ENCODE measurements at regions not wholly inside any gene's neighbourhood (a gene's known extent, or its start where the extent isn't known, plus 50 kb on each side); places are given as distances from the start of the nearest gene placed in this dataset.

DNA sequence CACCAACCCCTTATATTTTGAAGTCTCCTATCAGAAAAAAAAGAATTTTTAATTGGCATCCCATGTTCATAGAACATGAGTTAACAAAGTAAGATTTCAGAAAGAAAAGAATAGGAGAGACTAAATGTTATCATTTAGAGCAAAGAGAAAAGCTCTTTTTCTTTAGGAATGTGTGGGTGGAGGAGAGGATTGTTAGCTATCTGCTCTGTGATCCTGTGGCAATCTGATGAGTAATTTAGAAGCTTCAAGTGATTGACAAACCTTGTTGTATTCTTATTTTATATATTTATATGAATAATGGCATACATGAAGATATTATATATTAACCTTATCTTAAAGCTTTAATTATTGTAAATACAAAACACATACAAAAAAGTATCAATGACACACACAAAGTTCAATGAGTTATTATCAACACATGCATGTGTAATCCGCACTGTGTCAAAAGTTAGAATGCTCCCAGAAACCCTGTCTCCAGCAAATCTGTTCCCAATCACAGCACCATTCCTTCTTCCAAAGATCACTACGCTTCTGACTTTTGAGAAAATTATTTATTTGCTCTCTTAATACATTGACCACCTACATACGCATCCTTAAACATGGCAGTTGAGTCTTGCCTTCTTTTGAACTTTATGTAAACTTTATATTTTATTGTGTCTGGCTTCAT, 907.4 kb downstream of the MCTP2 start:
- H3K27ac Mint-ChIP-seq = no peak overlapping the region
- CTCF ChIA-PET = no interaction called here
- DNase-seq (ENCODE audit: low spot score) (no peak), ATAC-seq (no peak)
- H3K4me1 Mint-ChIP-seq = no peaks in the 10 kb centered on the region
- H3K4me3 Mint-ChIP-seq = no peak overlapping the region
- no peaks in the 10 kb centered on the region for H3K27me3 Mint-ChIP-seq (ENCODE audit: low read depth)
- H3K36me3 Mint-ChIP-seq = no peaks in the 10 kb centered on the region
- POLR2A ChIA-PET = no interaction called here
- TF ChIP-seq, protein P1, sequence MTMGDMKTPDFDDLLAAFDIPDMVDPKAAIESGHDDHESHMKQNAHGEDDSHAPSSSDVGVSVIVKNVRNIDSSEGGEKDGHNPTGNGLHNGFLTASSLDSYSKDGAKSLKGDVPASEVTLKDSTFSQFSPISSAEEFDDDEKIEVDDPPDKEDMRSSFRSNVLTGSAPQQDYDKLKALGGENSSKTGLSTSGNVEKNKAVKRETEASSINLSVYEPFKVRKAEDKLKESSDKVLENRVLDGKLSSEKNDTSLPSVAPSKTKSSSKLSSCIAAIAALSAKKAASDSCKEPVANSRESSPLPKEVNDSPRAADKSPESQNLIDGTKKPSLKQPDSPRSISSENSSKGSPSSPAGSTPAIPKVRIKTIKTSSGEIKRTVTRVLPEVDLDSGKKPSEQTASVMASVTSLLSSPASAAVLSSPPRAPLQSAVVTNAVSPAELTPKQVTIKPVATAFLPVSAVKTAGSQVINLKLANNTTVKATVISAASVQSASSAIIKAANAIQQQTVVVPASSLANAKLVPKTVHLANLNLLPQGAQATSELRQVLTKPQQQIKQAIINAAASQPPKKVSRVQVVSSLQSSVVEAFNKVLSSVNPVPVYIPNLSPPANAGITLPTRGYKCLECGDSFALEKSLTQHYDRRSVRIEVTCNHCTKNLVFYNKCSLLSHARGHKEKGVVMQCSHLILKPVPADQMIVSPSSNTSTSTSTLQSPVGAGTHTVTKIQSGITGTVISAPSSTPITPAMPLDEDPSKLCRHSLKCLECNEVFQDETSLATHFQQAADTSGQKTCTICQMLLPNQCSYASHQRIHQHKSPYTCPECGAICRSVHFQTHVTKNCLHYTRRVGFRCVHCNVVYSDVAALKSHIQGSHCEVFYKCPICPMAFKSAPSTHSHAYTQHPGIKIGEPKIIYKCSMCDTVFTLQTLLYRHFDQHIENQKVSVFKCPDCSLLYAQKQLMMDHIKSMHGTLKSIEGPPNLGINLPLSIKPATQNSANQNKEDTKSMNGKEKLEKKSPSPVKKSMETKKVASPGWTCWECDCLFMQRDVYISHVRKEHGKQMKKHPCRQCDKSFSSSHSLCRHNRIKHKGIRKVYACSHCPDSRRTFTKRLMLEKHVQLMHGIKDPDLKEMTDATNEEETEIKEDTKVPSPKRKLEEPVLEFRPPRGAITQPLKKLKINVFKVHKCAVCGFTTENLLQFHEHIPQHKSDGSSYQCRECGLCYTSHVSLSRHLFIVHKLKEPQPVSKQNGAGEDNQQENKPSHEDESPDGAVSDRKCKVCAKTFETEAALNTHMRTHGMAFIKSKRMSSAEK (CRISPR knock-in tag; IDR thresholded peaks at IDR 0.05; ENCODE audit: borderline replicate concordance) = no peak
- TF ChIP-seq, protein P2, sequence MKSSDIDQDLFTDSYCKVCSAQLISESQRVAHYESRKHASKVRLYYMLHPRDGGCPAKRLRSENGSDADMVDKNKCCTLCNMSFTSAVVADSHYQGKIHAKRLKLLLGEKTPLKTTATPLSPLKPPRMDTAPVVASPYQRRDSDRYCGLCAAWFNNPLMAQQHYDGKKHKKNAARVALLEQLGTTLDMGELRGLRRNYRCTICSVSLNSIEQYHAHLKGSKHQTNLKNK (CRISPR knock-in tag; IDR thresholded peaks at IDR 0.05) = no peak
- TF ChIP-seq RORB (CRISPR knock-in tag; IDR thresholded peaks at IDR 0.05) (no peak), CREM (CRISPR knock-in tag; IDR thresholded peaks at IDR 0.05) (no peak)
- TF ChIP-seq, protein P3, sequence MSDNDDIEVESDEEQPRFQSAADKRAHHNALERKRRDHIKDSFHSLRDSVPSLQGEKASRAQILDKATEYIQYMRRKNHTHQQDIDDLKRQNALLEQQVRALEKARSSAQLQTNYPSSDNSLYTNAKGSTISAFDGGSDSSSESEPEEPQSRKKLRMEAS (CRISPR knock-in tag; IDR thresholded peaks at IDR 0.05) = no peak
- H3K9me3 Mint-ChIP-seq = no peaks in the 10 kb centered on the region; the same call in 1 of the 2 replicates

DNA sequence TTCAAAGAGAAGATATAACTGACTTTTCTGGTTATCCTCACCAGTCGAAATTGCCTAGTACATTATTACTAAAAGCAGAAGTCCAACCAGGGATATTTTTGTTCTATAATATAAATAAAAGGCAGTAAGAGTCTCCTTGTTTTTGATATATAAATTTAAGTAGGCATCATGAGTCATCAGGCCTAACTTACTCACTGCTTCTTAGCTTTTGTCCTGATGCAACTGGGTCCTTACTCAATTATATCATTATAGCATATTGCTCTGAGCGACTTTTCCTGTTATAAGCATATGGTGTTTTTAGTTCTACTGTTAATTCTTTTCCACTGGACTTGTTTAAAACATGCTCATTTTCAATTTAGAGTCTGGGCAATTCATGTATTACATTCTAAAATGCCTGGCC, 910.1 kb downstream of the MCTP2 start:
- Mint-ChIP-seq H3K4me3 (no peak overlapping the region), H3K4me1 (no peaks in the 10 kb centered on the region), H3K36me3 (no peaks in the 10 kb centered on the region), H3K27ac (no peak overlapping the region), H3K9me3 (no peaks in the 10 kb centered on the region; the same call in 1 of the 2 replicates), H3K27me3 (ENCODE audit: low read depth) (no peaks in the 10 kb centered on the region)
- CTCF ChIA-PET = no interaction called here
- no peak for TF ChIP-seq TCF7 (CRISPR knock-in tag; IDR thresholded peaks at IDR 0.05; ENCODE audit: low read depth)
- TF ChIP-seq ZNF423 (CRISPR knock-in tag; IDR thresholded peaks at IDR 0.05) = no peak
- no peak for TF ChIP-seq GRHL2 (CRISPR knock-in tag; IDR thresholded peaks at IDR 0.05; ENCODE audit: insufficient replicate concordance, severe bottlenecking)
- TF ChIP-seq, protein P4, sequence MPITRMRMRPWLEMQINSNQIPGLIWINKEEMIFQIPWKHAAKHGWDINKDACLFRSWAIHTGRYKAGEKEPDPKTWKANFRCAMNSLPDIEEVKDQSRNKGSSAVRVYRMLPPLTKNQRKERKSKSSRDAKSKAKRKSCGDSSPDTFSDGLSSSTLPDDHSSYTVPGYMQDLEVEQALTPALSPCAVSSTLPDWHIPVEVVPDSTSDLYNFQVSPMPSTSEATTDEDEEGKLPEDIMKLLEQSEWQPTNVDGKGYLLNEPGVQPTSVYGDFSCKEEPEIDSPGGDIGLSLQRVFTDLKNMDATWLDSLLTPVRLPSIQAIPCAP (CRISPR knock-in tag; IDR thresholded peaks at IDR 0.05) = no peak
- no peak for TF ChIP-seq SOX15 (CRISPR knock-in tag; IDR thresholded peaks at IDR 0.05)
- TF ChIP-seq, protein P5, sequence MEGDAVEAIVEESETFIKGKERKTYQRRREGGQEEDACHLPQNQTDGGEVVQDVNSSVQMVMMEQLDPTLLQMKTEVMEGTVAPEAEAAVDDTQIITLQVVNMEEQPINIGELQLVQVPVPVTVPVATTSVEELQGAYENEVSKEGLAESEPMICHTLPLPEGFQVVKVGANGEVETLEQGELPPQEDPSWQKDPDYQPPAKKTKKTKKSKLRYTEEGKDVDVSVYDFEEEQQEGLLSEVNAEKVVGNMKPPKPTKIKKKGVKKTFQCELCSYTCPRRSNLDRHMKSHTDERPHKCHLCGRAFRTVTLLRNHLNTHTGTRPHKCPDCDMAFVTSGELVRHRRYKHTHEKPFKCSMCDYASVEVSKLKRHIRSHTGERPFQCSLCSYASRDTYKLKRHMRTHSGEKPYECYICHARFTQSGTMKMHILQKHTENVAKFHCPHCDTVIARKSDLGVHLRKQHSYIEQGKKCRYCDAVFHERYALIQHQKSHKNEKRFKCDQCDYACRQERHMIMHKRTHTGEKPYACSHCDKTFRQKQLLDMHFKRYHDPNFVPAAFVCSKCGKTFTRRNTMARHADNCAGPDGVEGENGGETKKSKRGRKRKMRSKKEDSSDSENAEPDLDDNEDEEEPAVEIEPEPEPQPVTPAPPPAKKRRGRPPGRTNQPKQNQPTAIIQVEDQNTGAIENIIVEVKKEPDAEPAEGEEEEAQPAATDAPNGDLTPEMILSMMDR (IDR thresholded peaks at IDR 0.05) = no peak
- TF ChIP-seq, protein P6, sequence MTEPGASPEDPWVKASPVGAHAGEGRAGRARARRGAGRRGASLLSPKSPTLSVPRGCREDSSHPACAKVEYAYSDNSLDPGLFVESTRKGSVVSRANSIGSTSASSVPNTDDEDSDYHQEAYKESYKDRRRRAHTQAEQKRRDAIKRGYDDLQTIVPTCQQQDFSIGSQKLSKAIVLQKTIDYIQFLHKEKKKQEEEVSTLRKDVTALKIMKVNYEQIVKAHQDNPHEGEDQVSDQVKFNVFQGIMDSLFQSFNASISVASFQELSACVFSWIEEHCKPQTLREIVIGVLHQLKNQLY (CRISPR knock-in tag; IDR thresholded peaks at IDR 0.05) = no peak
- TF ChIP-seq GTF2I (CRISPR knock-in tag; conservative IDR thresholded peaks at IDR 0.05) = no peak
- TF ChIP-seq ZNF232 (CRISPR knock-in tag; IDR thresholded peaks at IDR 0.05) = no peak
- POLR2A ChIA-PET = no interaction called here
- no peak for ATAC-seq
- DNase-seq (ENCODE audit: low spot score) = no peak

DNA sequence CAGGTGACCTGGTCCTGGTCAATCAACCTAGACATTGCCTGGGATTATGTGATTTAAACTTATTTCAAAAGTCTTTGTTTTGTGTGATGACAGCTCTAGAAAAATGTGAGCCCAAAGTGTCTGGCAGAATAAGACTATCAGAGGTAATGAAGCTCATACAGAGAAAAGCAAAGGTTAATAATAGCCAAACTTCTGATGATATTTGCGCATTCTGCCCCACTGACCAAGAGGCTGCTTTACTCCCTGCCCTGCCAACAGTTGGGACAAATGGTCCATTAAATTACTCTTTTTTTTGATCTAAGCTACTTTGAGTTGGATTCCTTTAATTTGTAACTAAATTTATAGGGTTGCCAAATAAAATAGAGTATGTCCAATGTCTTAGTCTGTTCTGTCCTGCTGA, 911.2 kb downstream of the MCTP2 start:
- H3K4me3 Mint-ChIP-seq = no peak overlapping the region
- no peaks in the 10 kb centered on the region for H3K36me3 Mint-ChIP-seq
- CTCF ChIA-PET = no interaction called here
- H3K27me3 Mint-ChIP-seq (ENCODE audit: low read depth) = no peaks in the 10 kb centered on the region
- TF ChIP-seq NR3C1 (CRISPR knock-in tag; conservative IDR thresholded peaks at IDR 0.05; ENCODE audit: low read depth) (no peak), SMAD4 (CRISPR knock-in tag; IDR thresholded peaks at IDR 0.05) (no peak), TP53 (CRISPR knock-in tag; IDR thresholded peaks at IDR 0.05) (no peak), ZNF219 (CRISPR knock-in tag; IDR thresholded peaks at IDR 0.05; ENCODE audit: borderline replicate concordance) (no peak)
- TF ChIP-seq, protein P7, sequence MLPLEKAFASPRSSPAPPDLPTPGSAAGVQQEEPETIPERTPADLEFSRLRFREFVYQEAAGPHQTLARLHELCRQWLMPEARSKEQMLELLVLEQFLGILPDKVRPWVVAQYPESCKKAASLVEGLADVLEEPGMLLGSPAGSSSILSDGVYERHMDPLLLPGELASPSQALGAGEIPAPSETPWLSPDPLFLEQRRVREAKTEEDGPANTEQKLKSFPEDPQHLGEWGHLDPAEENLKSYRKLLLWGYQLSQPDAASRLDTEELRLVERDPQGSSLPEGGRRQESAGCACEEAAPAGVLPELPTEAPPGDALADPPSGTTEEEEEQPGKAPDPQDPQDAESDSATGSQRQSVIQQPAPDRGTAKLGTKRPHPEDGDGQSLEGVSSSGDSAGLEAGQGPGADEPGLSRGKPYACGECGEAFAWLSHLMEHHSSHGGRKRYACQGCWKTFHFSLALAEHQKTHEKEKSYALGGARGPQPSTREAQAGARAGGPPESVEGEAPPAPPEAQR (CRISPR knock-in tag; IDR thresholded peaks at IDR 0.05) = no peak
- H3K9me3 Mint-ChIP-seq = no peaks in the 10 kb centered on the region
- ATAC-seq = no peak
- POLR2A ChIA-PET = no interaction called here
- no peaks in the 10 kb centered on the region for H3K4me1 Mint-ChIP-seq
- no peak overlapping the region for H3K27ac Mint-ChIP-seq
- DNase-seq (ENCODE audit: low spot score) = no peak
